GM18505 (cell line): ENCODE measurements at regions not wholly inside any gene's neighbourhood (a gene's known extent, or its start where the extent isn't known, plus 50 kb on each side); places are given as distances from the start of the nearest gene placed in this dataset.
"Not testable (repeated sequence)": the region's sequence is repeated elsewhere in the genome, so short reads cannot be mapped to it uniquely, and the experiment has no call there.

Source experiments
- ATAC-seq: cut with Tn5 transposase; IDR thresholded peaks from one replicate; pipeline ENCODE4 v1.9.1; 2021; ENCODE audit not compliant: unreplicated experiment
- POLR2A ChIP-seq: IDR thresholded peaks from 4 replicates; pipeline ENCODE4 v1.6.1; 2011; ENCODE audit warnings: borderline replicate concordance; ENCODE audit not compliant: insufficient read depth, insufficient read length; ENCODE audit errors: extremely low read depth

GRCh38 chr10:16156681-16157080, 280.1 kb upstream of the PTER start:
- ATAC-seq: no peak
- TF ChIP-seq POLR2A: no peak

GRCh38 chr10:16165067-16165466, 271.7 kb upstream of the PTER start:
- not testable (repeated sequence) for ATAC-seq

GRCh38 chr10:16182144-16182543, 254.7 kb upstream of the PTER start:
- TF ChIP-seq POLR2A: no peak
- ATAC-seq: no peak

GRCh38 chr10:16182688-16183087, 254.1 kb upstream of the PTER start:
- no peak for TF ChIP-seq POLR2A
- ATAC-seq: no peak

- no peak for ATAC-seq
- TF ChIP-seq POLR2A: no peak
Measured at GRCh38 chr10:16184096-16184597, 252.7 kb upstream of the PTER start.

DNA sequence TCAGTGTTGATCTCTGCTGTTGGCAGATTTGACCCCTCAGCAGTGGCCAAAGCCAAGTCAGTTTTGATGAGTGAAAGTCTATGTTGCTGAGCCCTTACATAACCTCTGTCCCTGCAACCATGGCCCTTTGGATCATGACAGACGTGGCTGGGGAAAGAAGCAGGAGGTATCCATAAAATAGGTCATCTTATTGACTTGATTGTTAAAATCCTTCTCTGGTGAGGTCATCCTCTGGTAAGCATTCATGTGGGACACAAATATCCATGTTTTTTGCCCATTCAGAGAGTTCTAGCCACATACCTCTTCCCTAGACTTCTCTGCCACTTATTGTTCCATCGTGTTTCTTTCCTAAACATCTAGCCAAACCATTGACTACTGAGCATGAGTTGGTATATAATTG, 251.9 kb upstream of the PTER start:
- ATAC-seq: no peak
- no peak for TF ChIP-seq POLR2A

- no peak for ATAC-seq
- no peak for TF ChIP-seq POLR2A
Measured at GRCh38 chr10:16186564-16186963, 250.2 kb upstream of the PTER start.

GRCh38 chr10:16187161-16187560, 249.6 kb upstream of the PTER start:
- ATAC-seq: no peak
- TF ChIP-seq POLR2A: no peak

DNA sequence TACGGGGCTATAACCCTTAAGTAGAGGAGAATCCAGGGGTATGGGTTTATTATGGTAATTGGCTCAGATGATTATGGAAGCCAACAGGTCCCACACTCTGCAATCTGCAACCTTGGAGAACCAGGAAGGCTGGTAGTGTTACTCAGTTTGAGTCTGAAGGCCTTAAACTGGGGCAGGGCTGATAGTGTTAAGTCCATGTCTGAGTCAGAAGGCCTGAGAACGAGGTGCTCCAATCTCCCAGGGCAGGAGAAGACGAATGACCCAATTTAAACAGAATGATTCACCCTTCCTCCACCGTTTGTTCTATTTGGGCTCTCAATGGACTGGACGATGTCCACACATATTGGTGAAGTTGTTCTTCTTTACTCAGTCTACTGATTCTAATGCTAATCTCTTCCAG, 244.5 kb upstream of the PTER start:
- no peak for ATAC-seq
- no peak for TF ChIP-seq POLR2A

DNA sequence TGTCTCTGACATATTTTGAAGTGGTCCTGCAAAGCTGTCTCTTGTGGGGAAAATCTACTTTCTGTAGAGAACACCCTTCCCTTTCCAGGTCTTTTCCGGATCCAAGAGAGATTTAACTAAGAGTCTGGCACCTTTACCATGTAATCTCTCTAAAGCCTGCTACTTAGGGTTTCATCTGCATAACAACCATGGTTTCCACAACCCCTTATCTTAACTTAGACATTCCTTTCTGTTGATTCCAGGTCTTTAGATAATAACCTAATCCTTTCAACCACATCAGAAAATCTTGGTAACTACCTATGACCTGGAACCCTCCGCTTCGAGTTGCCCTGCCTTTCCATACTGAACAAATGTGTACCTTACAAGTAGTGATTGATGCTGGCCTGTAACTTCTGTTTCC, 243.6 kb upstream of the PTER start:
- no peak for ATAC-seq
- TF ChIP-seq POLR2A: no peak

- peak; percentile 73 for ATAC-seq
- no peak for TF ChIP-seq POLR2A
Measured at GRCh38 chr10:16195178-16195769, 241.5 kb upstream of the PTER start.

GRCh38 chr10:16195894-16196293, 240.9 kb upstream of the PTER start:
- no peak for TF ChIP-seq POLR2A

DNA sequence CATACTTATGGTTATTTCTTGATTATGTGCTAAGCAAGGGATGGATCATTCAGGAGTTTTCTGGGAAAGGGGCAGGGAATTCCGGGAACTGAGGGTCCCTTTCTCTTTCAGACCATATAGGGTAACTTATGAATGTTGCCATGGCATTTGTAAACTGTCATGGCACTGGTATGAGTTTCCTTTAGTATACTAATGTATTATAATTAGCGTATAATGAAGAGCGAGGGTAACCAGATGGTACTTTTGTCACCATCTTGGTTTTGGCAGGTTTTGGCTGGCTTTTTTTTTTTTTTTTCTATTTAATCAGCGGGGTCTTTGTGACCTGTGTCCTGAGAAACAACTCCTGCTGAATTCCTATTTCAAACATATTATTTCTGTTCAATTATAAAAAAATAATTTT, 237.6 kb upstream of the PTER start:
- no peak for ATAC-seq
- TF ChIP-seq POLR2A: no peak

More at GRCh38 chr10:16195894-16196293, 240.9 kb upstream of the PTER start:
- no peak for ATAC-seq

- not testable (repeated sequence) for ATAC-seq
Measured at GRCh38 chr10:16223618-16224017, 213.2 kb upstream of the PTER start.

- TF ChIP-seq POLR2A: no peak
Measured at GRCh38 chr10:16227674-16228073, 209.1 kb upstream of the PTER start.

More at GRCh38 chr10:16227674-16228073, 209.1 kb upstream of the PTER start:
- no peak for ATAC-seq
